ENCODE measurements at regions not wholly inside any gene's neighbourhood (a gene's known extent, or its start where the extent isn't known, plus 50 kb on each side); places are given as distances from the start of the nearest gene placed in this dataset.
"Not testable (repeated sequence)": the region's sequence is repeated elsewhere in the genome, so short reads cannot be mapped to it uniquely, and the experiment has no call there.

DNA sequence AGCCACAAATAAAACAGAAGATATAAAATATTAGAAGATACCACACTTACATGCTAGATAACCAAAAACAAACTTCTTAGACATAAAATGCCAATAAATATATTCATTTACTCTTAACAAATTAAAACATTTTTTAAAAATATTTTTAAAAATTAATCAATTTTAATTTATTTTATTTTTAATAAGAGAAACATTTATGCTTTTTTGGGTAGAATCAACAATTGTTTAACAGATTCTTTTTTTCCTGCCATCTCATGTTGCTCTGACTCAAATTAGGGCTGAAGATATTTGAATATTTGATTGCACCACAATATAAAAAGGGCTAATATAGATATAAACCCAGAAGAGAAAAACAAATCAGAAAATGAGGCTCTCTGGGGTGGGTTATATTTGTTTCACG lies 172.6 kb downstream of the GOLGA6L6 start:
- TF ChIP-seq, protein P1, sequence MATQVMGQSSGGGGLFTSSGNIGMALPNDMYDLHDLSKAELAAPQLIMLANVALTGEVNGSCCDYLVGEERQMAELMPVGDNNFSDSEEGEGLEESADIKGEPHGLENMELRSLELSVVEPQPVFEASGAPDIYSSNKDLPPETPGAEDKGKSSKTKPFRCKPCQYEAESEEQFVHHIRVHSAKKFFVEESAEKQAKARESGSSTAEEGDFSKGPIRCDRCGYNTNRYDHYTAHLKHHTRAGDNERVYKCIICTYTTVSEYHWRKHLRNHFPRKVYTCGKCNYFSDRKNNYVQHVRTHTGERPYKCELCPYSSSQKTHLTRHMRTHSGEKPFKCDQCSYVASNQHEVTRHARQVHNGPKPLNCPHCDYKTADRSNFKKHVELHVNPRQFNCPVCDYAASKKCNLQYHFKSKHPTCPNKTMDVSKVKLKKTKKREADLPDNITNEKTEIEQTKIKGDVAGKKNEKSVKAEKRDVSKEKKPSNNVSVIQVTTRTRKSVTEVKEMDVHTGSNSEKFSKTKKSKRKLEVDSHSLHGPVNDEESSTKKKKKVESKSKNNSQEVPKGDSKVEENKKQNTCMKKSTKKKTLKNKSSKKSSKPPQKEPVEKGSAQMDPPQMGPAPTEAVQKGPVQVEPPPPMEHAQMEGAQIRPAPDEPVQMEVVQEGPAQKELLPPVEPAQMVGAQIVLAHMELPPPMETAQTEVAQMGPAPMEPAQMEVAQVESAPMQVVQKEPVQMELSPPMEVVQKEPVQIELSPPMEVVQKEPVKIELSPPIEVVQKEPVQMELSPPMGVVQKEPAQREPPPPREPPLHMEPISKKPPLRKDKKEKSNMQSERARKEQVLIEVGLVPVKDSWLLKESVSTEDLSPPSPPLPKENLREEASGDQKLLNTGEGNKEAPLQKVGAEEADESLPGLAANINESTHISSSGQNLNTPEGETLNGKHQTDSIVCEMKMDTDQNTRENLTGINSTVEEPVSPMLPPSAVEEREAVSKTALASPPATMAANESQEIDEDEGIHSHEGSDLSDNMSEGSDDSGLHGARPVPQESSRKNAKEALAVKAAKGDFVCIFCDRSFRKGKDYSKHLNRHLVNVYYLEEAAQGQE (IDR thresholded peaks at IDR 0.05; ENCODE audit: insufficient read depth in 1 of 2, low read depth in 2 of 2, low read length in 1 of 2) = no peak
- TF ChIP-seq TCF7L2 (IDR thresholded peaks at IDR 0.05; ENCODE audit: low read depth, low read length) = no peak
- TF ChIP-seq POLR2AphosphoS5 (IDR thresholded peaks at IDR 0.05; ENCODE audit: low read depth, low read length) = no peak
- TF ChIP-seq SIN3A (IDR thresholded peaks at IDR 0.05; ENCODE audit: borderline replicate concordance, insufficient read depth, low read depth, low read length) = no peak
- TF ChIP-seq, protein P2, sequence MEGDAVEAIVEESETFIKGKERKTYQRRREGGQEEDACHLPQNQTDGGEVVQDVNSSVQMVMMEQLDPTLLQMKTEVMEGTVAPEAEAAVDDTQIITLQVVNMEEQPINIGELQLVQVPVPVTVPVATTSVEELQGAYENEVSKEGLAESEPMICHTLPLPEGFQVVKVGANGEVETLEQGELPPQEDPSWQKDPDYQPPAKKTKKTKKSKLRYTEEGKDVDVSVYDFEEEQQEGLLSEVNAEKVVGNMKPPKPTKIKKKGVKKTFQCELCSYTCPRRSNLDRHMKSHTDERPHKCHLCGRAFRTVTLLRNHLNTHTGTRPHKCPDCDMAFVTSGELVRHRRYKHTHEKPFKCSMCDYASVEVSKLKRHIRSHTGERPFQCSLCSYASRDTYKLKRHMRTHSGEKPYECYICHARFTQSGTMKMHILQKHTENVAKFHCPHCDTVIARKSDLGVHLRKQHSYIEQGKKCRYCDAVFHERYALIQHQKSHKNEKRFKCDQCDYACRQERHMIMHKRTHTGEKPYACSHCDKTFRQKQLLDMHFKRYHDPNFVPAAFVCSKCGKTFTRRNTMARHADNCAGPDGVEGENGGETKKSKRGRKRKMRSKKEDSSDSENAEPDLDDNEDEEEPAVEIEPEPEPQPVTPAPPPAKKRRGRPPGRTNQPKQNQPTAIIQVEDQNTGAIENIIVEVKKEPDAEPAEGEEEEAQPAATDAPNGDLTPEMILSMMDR (IDR thresholded peaks at IDR 0.05) = no peak
- DNase-seq (ENCODE audit: low read depth, low spot score) = no peak
- no peak overlapping the region for H3K4me3 ChIP-seq (ENCODE audit: low read depth in 2 of 2, low read length in 2 of 2)
- ChIA-PET CTCF (no interaction called here), POLR2A (interaction anchor here (0.6 kb wide), 1 partner anchor 1856 kb away, joined by 9 read pairs; no protein-coding TSS in a partner anchor)
- no peaks in the 10 kb centered on the region for H3K27me3 ChIP-seq (ENCODE audit: control insufficient read depth, insufficient read depth, low read length)
- 0 out of 2 replicates have a peak, but pooled peaks cover 5% of the 10 kb centered on the region for H3K9me3 ChIP-seq (ENCODE audit: control insufficient read depth, insufficient read depth, low read depth, low read length)
- no peak for ATAC-seq
- H3K36me3 ChIP-seq (ENCODE audit: control insufficient read depth, insufficient read depth, low read length) = no peaks in the 10 kb centered on the region
- H3K4me1 ChIP-seq (ENCODE audit: control insufficient read depth, insufficient read depth, low read length) = no peaks in the 10 kb centered on the region
- H3K27ac ChIP-seq (ENCODE audit: low read length) = no peak overlapping the region
- intact Hi-C loops (cut with micrococcal nuclease; ENCODE audit: unreplicated experiment) (no loop called here), in situ Hi-C loops (cut with HindIII; ENCODE audit: low pct_unique_long_range_greater_than_20kb, low sequenced_read_pairs) (no loop called here)
- BruUV-seq (replicated peaks) = no TSS peak

DNA sequence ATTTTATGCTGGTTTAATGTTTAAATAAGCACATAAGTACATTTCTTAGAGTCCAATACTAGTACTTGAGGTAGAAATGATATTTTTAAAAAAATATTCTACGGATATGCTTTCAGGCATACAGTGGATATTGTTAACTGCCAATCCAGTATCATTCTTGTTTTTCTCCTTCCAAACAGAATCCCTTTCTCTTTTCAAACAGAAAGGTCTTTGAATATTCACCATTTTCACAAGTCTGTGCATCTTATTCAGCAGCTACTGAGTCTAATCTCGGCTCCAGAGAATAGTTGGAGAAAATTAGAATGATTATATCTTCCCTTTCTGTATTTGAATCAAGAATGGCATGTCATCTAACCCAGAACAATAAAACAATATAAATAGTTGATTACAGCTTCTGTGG lies 174.5 kb downstream of the GOLGA6L6 start:
- Histone ChIP-seq H3K9me3 (ENCODE audit: control insufficient read depth, insufficient read depth, low read depth, low read length) (0 out of 2 replicates have a peak, but pooled peaks cover 5% of the 10 kb centered on the region), H3K27ac (ENCODE audit: low read length) (no peak overlapping the region), H3K36me3 (ENCODE audit: control insufficient read depth, insufficient read depth, low read length) (no peaks in the 10 kb centered on the region), H3K27me3 (ENCODE audit: control insufficient read depth, insufficient read depth, low read length) (no peaks in the 10 kb centered on the region), H3K4me3 (ENCODE audit: low read depth in 2 of 2, low read length in 2 of 2) (no peak overlapping the region), H3K4me1 (ENCODE audit: control insufficient read depth, insufficient read depth, low read length) (no peaks in the 10 kb centered on the region)
- BruUV-seq (replicated peaks) = no TSS peak
- in situ Hi-C loops (cut with HindIII; ENCODE audit: low pct_unique_long_range_greater_than_20kb, low sequenced_read_pairs) (no loop called here), intact Hi-C loops (cut with micrococcal nuclease; ENCODE audit: unreplicated experiment) (no loop called here)
- CTCF ChIA-PET = no interaction called here
- no peak for ATAC-seq
- no peak for DNase-seq (ENCODE audit: low read depth, low spot score)
- POLR2A ChIA-PET = no interaction called here
- no peak for TF ChIP-seq POLR2AphosphoS5 (IDR thresholded peaks at IDR 0.05; ENCODE audit: low read depth, low read length)

DNA sequence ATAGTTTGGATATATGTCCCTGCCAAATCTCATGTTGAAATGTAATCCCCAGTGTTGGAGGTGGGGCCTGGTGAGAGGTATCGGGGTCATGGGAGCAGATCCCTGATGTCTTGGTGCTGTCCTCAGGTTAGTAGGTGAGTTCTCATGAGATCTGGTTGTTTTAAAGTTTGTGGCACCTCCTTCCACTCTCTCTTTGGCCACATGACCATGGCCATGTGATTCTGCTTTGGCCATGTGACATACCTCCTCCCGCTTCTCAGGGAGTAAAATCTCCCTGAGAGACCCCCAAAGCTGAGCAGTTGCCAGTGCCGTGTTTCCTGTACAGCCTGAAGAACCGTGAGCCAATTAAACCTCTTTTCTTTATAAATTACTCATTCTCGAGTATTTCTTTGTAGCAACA lies 178.0 kb downstream of the GOLGA6L6 start:
- DNase-seq (ENCODE audit: low read depth, low spot score); H3K36me3 ChIP-seq (ENCODE audit: control insufficient read depth, insufficient read depth, low read length); POLR2A ChIA-PET; H3K4me3 ChIP-seq (ENCODE audit: low read depth in 2 of 2, low read length in 2 of 2); H3K27ac ChIP-seq (ENCODE audit: low read length); CTCF ChIA-PET; H3K27me3 ChIP-seq (ENCODE audit: control insufficient read depth, insufficient read depth, low read length); in situ Hi-C loops (cut with HindIII; ENCODE audit: low pct_unique_long_range_greater_than_20kb, low sequenced_read_pairs); H3K9me3 ChIP-seq (ENCODE audit: control insufficient read depth, insufficient read depth, low read depth, low read length); ATAC-seq; BruUV-seq (replicated peaks); H3K4me1 ChIP-seq (ENCODE audit: control insufficient read depth, insufficient read depth, low read length): not testable (repeated sequence)
- intact Hi-C loops (cut with micrococcal nuclease; ENCODE audit: unreplicated experiment) = loop anchor here (2.0 kb wide), 1 partner anchor 27 kb away; no protein-coding TSS in a partner anchor

Measured in Panc1 (cell line).